HCT116 (cell line): ENCODE measurements at regions not wholly inside any gene's neighbourhood (a gene's known extent, or its start where the extent isn't known, plus 50 kb on each side); places are given as distances from the start of the nearest gene placed in this dataset.

Source experiments
- ATAC-seq: fragments of 200-7000 bp; cut with Tn5 transposase; 2 replicates; pipeline ENCODE4 v1.9.1; 2020; ENCODE audit warnings: mild to moderate bottlenecking, moderate library complexity
- BruUV-seq: library from RNA; stranded (reverse); fragments of 400-500 nt; replicated peaks from 2 replicates; lab custom pipeline; 2021; lab: Mats Ljungman, UMichigan
- CTCF ChIA-PET: fragments of 300-600 bp; sonication (Branson Sonifier 250); formaldehyde crosslinking; loops from one replicate; lab custom pipeline; 2021; ENCODE audit warnings: antibody characterized with exemption; lab: Charles Lee
- POLR2A ChIA-PET: fragments of 300-600, 350-600 bp; sonication (Branson Sonifier 250); formaldehyde crosslinking; loops from one replicate; lab custom pipeline; 2021; ENCODE audit warnings: antibody characterized with exemption; lab: Charles Lee
- RAD21 ChIA-PET, 2 experiments: fragments of 300-600 bp; sonication (Branson Sonifier 250); formaldehyde crosslinking; loops; one replicate each; lab custom pipeline; 2023; ENCODE audit warnings: low total read pairs in 2 of 2; ENCODE audit not compliant: uncharacterized antibody in 2 of 2, unreplicated experiment in 2 of 2, low non-redundant PET in 1 of 2; lab: Charles Lee
- DNase-seq: peaks from one replicate; pipeline ENCODE4 v3.0.0-alpha.2; 2010; ENCODE audit warnings: low read depth, low spot score
- H2AFZ ChIP-seq: fragments of 200-600 bp; shearing (Covaris generic), sonication (generic); 2 replicates; pipeline ENCODE4 v1.6.1; 2017; ENCODE audit warnings: low read depth, mixed run types, mixed read lengths, antibody characterized with exemption, low read length; ENCODE audit not compliant: poor library complexity, severe bottlenecking
- H3K27ac ChIP-seq: 2 replicates; pipeline ENCODE4 v1.5.1; 2012; ENCODE audit warnings: low read depth, low read length
- H3K27me3 ChIP-seq: fragments of 200-600 bp; sonication (generic); 2 replicates; pipeline ENCODE4 v1.6.1; 2016; ENCODE audit warnings: mixed run types, low read length, mixed read lengths; ENCODE audit not compliant: insufficient read depth
- H3K36me3 ChIP-seq, 2 experiments: fragments of 200-500 bp in 1 of 2; fragments of 200-600 bp in 1 of 2; sonication (Bioruptor generic) in 1 of 2; sonication (generic) in 1 of 2; 2 replicates each; pipeline versions ENCODE4 v1.5.1 to v1.6.1; 2014 to 2016; ENCODE audit warnings: low read length in 2 of 2, inconsistent platforms in 1 of 2, mixed read lengths in 1 of 2, mixed run types in 1 of 2; ENCODE audit not compliant: insufficient read depth in 2 of 2, control insufficient read depth in 1 of 2
- H3K4me1 ChIP-seq, 2 experiments: fragments of 200-600 bp in 1 of 2; sonication (generic) in 1 of 2; 2 replicates each; pipeline versions ENCODE4 v1.5.1 to v1.6.1; 2012 to 2017; ENCODE audit warnings: low read length in 2 of 2, inconsistent platforms in 1 of 2, mild to moderate bottlenecking in 1 of 2, mixed read lengths in 1 of 2, mixed run types in 1 of 2, moderate library complexity in 1 of 2; ENCODE audit not compliant: insufficient read depth in 2 of 2, control insufficient read depth in 1 of 2
- H3K4me2 ChIP-seq: fragments of 200-600 bp; sonication (generic); 2 replicates; pipeline ENCODE4 v1.6.1; 2017; ENCODE audit warnings: mixed run types, low read length, mixed read lengths
- H3K4me3 ChIP-seq, 2 experiments: fragments of 200-600 bp in 1 of 2; sonication (generic) in 1 of 2; replicated peaks in 1 of 2; 2 replicates each; pipeline ENCODE4 v1.5.1; 2011 to 2016; ENCODE audit warnings: low read length in 2 of 2, control low read depth in 1 of 2, low read depth in 1 of 2, mild to moderate bottlenecking in 1 of 2, mixed read lengths in 1 of 2, mixed run types in 1 of 2
- H3K79me2 ChIP-seq: fragments of 200-600 bp; sonication (generic); 2 replicates; pipeline ENCODE4 v1.6.1; 2017; ENCODE audit warnings: mild to moderate bottlenecking, mixed run types, low read length, moderate library complexity, mixed read lengths; ENCODE audit not compliant: insufficient read depth
- H3K9ac ChIP-seq: fragments of 200-600 bp; sonication (generic); 2 replicates; pipeline ENCODE4 v1.6.1; 2016; ENCODE audit warnings: low read length, mixed read lengths
- H3K9me2 ChIP-seq: fragments of 200-600 bp; sonication (generic), shearing (Covaris generic); 2 replicates; pipeline ENCODE4 v1.6.1; 2017; ENCODE audit warnings: mixed run types, mild to moderate bottlenecking, moderate library complexity; ENCODE audit not compliant: insufficient read depth
- H3K9me3 ChIP-seq, 2 experiments: fragments of 200-500 bp in 1 of 2; fragments of 200-600 bp in 1 of 2; sonication (Bioruptor generic) in 1 of 2; sonication (generic) in 1 of 2; 2 replicates each; pipeline ENCODE4 v1.6.1; 2014 to 2017; ENCODE audit warnings: low read length in 2 of 2, mixed read lengths in 2 of 2, inconsistent platforms in 1 of 2, low read depth in 1 of 2, mild to moderate bottlenecking in 1 of 2, mixed run types in 1 of 2, moderate library complexity in 1 of 2; ENCODE audit not compliant: control insufficient read depth in 1 of 2, insufficient read depth in 1 of 2
- H4K20me1 ChIP-seq: fragments of 200-600 bp; sonication (generic), shearing (Covaris generic); 2 replicates; pipeline ENCODE4 v1.6.1; 2017; ENCODE audit warnings: mixed run types, mild to moderate bottlenecking, moderate library complexity; ENCODE audit not compliant: insufficient read depth
- CBX3 ChIP-seq: IDR thresholded peaks from 2 replicates; pipeline ENCODE4 v1.6.1; 2012; ENCODE audit warnings: low read depth
- CEBPB ChIP-seq: IDR thresholded peaks from 2 replicates; pipeline ENCODE4 v1.6.1; 2012; ENCODE audit warnings: low read depth
- CTCF ChIP-seq, 3 experiments: fragments of 200-600 bp in 1 of 3; sonication (generic) in 1 of 3; IDR thresholded peaks in 2 of 3; conservative IDR thresholded peaks in 1 of 3; 2 replicates each; pipeline ENCODE4 v1.5.1; 2012 to 2017; ENCODE audit warnings: low read depth in 2 of 3, low read length in 2 of 3, antibody characterized with exemption in 1 of 3, borderline replicate concordance in 1 of 3, control low read depth in 1 of 3, mild to moderate bottlenecking in 1 of 3, mixed read lengths in 1 of 3, mixed run types in 1 of 3, moderate library complexity in 1 of 3; ENCODE audit not compliant: insufficient read depth in 1 of 3
- EGR1 ChIP-seq: IDR thresholded peaks from 2 replicates; pipeline ENCODE4 v1.6.1; 2012; ENCODE audit warnings: low read depth
- ELF1 ChIP-seq: IDR thresholded peaks from 2 replicates; pipeline ENCODE4 v1.6.1; 2012; ENCODE audit warnings: low read depth, borderline replicate concordance
- EZH2 ChIP-seq: fragments of 200-600 bp; sonication (generic); IDR thresholded peaks from 2 replicates; pipeline ENCODE4 v1.6.1; 2017; ENCODE audit warnings: antibody characterized with exemption, mixed run types
- EZH2phosphoT487 ChIP-seq: fragments of 200-600 bp; IDR thresholded peaks from 2 replicates; pipeline ENCODE4 v1.6.1; 2018; ENCODE audit warnings: antibody characterized with exemption, borderline replicate concordance
- FOSL1 ChIP-seq: IDR thresholded peaks from 2 replicates; pipeline ENCODE4 v1.6.1; 2012; ENCODE audit warnings: low read depth
- JUND ChIP-seq: IDR thresholded peaks from 2 replicates; pipeline ENCODE4 v1.6.1; 2012
- MAX ChIP-seq: IDR thresholded peaks from 2 replicates; pipeline ENCODE4 v1.6.1; 2012
- POLR2A ChIP-seq: IDR thresholded peaks from 2 replicates; pipeline ENCODE4 v1.7.0; 2011; ENCODE audit warnings: borderline replicate concordance; ENCODE audit not compliant: insufficient read depth, insufficient read length; ENCODE audit errors: extremely low read depth
- RAD21 ChIP-seq: IDR thresholded peaks from 2 replicates; pipeline ENCODE4 v1.6.1; 2012; ENCODE audit warnings: low read depth, mild to moderate bottlenecking
- REST ChIP-seq: IDR thresholded peaks from 2 replicates; pipeline ENCODE4 v1.6.1; 2012; ENCODE audit warnings: low read depth
- SIN3A ChIP-seq: IDR thresholded peaks from 2 replicates; pipeline ENCODE4 v1.6.1; 2012; ENCODE audit warnings: low read depth
- SRF ChIP-seq: IDR thresholded peaks from 2 replicates; pipeline ENCODE4 v1.6.1; 2012; ENCODE audit warnings: low read depth
- TCF7L2 ChIP-seq: IDR thresholded peaks from 2 replicates; pipeline ENCODE4 v1.7.0; 2011; ENCODE audit warnings: borderline replicate concordance, inconsistent platforms; ENCODE audit not compliant: insufficient read depth, insufficient read length; ENCODE audit errors: extremely low read depth
- YY1 ChIP-seq: IDR thresholded peaks from 2 replicates; pipeline ENCODE4 v1.6.1; 2011; ENCODE audit warnings: low read length, low read depth, moderate library complexity, mild to moderate bottlenecking; ENCODE audit not compliant: insufficient replicate concordance; ENCODE audit errors: extremely low read depth
- intact Hi-C: fragments of 100-400 bp; cut with micrococcal nuclease; formaldehyde crosslinking; loops from 2 replicates; pipeline ENCODE4 v1.10.0; 2022

DNA sequence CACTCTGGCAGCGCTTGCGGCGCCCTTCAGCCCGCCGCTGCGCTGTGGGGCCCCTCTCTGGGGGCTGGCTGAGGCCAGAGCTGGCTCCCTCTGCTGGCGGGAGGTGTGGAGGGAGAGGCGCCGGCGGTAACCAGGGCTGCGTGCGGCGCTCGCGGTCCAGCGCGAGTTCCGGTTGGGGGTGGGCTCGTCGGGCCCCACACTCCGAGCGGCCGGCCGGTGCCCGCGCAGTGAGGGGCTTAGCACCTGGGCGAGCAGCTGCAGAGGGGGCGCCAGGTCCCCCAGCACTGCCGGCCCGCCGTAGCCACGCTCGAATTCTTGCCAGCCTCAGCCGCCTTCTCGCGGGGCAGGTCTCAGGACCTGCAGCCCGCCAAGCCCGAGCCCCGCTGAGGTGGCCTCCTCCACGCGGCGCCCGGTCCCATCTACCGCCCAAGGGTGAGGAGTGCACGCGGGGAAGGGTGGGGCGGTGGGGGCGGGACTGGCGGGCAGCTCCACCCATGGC is 879.0 kb upstream of the SLITRK5 start:
- DNase-seq = no peak
- no TSS peak for BruUV-seq
- Histone ChIP-seq H3K9ac (no peak overlapping the region), H3K36me3 (no peaks in the 10 kb centered on the region), H3K27me3 (no peaks in the 10 kb centered on the region), H3K9me3 (peaks cover 0 to 3% of the 10 kb centered on the region in 2 experiments; a peak in 2 of 4 replicates), H3K4me3 (no peak overlapping the region), H2AFZ (no peak overlapping the region), H3K27ac (no peak overlapping the region), H4K20me1 (no peaks in the 10 kb centered on the region), H3K79me2 (no peaks in the 10 kb centered on the region), H3K4me1 (no peaks in the 10 kb centered on the region), H3K4me2 (no peak overlapping the region), H3K9me2 (no peaks in the 10 kb centered on the region)
- TF ChIP-seq SIN3A (no peak), TCF7L2 (no peak), MAX (no peak), REST (no peak), CBX3 (no peak), ELF1 (no peak), FOSL1 (no peak), EZH2 (no peak), POLR2A (no peak), SRF (no peak), CTCF (IDR thresholded peaks at IDR 0.05 in 2 of 3, conservative IDR thresholded peaks at IDR 0.05 in 1 of 3; ENCODE audit: borderline replicate concordance in 1 of 3, insufficient read depth in 1 of 3, low read depth in 2 of 3, low read length in 2 of 3) (no peak), JUND (no peak), EZH2phosphoT487 (no peak), RAD21 (no peak), CEBPB (no peak), YY1 (no peak), EGR1 (no peak)
- ChIA-PET POLR2A (no interaction called here), RAD21 (no interaction called here), CTCF (no interaction called here)
- intact Hi-C loops = no loop called here
- no peak for ATAC-seq
